ENCODE measurements at regions not wholly inside any gene's neighbourhood (a gene's known extent, or its start where the extent isn't known, plus 50 kb on each side); places are given as distances from the start of the nearest gene placed in this dataset.
"Not testable (repeated sequence)": the region's sequence is repeated elsewhere in the genome, so short reads cannot be mapped to it uniquely, and the experiment has no call there.

DNA sequence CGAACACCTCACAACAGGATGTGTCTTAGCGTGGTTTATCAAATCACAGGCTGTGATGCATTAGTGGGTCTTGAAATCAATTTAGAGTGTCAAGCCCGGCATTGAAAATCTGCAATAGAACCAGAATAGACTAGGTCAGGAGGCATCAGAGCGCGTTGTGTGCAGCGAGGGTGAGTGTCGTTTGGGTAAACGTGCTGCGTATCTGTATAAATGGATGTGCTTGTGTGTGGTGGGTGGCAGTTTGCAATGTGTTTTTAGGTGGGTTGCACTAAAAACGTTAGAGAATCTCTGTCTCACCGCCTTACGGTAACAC is 121.0 kb upstream of the SULF2 start:
- DNase-seq, result no peak

DNA sequence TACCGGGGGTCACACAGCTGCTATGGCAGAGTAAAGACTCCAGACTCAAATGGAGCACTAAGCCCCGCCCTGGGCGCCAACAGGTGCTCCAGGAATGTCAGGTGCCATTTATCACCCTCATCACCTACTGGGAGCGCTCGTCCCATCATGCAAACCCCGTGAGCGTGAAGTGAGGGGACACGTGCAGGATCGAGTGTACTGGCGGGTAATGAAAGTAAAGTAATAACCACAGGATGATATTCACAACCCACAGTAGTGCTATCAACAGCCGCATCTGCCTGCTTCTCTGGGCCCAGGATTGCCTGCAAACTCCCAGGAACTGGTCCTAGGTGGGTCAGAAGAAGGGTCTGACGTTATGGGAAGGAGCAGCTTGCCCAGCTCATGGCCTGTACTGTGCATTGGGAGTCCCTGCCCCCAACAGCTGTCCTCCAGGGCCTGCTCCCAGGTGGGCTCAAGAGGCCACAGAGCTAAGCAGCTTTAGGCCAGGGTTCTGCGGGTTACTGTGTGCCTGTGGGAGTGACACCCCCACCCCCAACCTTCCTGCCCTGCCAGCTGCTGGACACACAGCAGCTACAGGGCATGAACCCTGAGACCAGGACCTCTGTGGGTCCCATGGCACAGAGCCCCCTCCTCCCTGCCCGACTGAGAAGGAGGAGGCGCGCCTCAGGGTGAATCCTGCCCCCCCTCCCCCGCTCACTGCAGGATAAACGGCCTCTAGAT is 120.5 kb upstream of the SULF2 start:
- no peak for DNase-seq

- not testable (repeated sequence) for DNase-seq
Observed at GRCh38 chr20:47903009-47903408, 117.7 kb upstream of the SULF2 start.

DNA sequence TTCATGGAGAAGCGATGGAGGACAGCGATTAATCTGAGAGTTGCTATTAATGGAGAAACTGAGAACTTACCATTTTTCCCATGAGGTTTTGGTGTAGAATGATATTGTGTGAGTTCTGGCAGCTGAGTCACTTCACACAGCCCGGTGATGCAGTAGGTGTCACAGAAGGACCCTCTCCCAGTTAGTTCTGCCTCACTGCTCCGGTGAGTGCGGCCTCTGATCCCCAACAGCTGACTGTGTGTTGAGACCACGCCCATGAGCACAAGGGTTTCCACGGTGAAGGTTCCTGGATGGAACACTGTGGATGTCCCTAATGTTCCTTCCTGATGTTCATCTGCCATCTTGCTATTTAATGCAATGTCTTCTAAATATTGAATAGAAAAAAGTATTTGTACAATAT is 114.0 kb upstream of the SULF2 start:
- DNase-seq, result not testable (repeated sequence)

GRCh38 chr20:47897461-47897860 is 112.2 kb upstream of the SULF2 start:
- no peak for DNase-seq

- not testable (repeated sequence) for DNase-seq
Observed at GRCh38 chr20:47892681-47893080, 107.4 kb upstream of the SULF2 start.

GRCh38 chr20:47890708-47891107 is 105.4 kb upstream of the SULF2 start:
- not testable (repeated sequence) for DNase-seq

GRCh38 chr20:47889751-47890150 is 104.5 kb upstream of the SULF2 start:
- DNase-seq, result not testable (repeated sequence)

- DNase-seq, result no peak
Observed at GRCh38 chr20:47888351-47888750, 103.1 kb upstream of the SULF2 start.

DNA sequence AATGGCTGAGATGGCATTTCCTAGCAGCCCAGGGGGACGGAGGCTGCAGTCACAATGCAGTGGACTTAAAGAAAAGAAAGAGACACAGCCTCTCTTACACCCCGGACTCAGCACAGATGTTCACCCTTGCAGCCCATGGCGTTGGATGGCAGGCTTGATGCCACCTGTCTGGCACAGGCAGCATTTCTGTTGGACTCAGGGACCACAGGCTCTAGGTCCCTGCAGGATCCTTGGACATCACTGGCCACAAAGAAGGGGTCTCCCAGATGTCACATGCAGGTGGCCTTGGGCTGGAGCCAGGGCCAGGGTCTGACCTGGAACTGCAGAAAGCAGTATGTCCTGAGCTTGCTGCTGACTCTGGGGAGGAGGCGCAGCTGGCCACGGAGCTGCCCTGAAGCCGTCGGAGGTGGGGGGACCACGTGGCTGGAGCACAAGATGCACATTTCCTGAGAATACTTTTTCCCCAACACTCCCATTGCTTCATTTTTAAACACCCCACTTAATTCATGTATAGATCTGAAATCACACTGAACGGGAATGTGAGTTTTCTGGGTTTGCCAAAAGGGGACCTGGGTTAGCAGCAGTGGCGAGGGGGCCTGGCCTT is 102.3 kb upstream of the SULF2 start:
- no peak for DNase-seq

- DNase-seq, result no peak
Observed at GRCh38 chr20:47887064-47887463, 101.8 kb upstream of the SULF2 start.

- DNase-seq, result no peak
Observed at GRCh38 chr20:47886454-47887041, 101.3 kb upstream of the SULF2 start.

DNA sequence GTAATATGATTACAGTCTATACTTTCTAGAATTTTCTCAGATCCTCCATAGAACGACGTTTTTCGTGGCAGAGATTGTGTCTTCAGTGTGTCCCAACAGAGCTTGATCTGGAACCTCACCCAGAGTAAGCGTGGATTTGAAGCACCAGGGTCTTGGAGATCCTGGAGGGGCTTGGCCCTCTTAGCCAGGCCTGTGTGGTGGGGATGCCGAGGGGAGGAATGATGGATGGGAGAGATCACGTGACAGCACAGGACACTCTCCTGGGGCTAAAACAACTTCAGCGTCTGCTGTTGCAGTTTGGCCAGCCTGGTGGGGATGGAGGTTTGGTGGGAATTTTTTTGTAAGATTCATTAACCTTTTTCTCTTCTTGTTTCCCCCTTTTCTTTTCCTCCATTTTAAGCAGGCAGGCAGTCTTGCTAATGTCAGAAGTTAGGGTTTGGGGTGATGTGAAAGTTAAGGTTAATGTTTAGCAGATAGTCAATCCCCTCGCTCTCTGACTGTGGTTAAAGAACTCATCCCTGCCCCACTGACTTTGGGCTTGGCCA is 100.7 kb upstream of the SULF2 start:
- no peak for DNase-seq

GRCh38 chr20:47883940-47884339 is 98.7 kb upstream of the SULF2 start:
- not testable (repeated sequence) for DNase-seq

DNA sequence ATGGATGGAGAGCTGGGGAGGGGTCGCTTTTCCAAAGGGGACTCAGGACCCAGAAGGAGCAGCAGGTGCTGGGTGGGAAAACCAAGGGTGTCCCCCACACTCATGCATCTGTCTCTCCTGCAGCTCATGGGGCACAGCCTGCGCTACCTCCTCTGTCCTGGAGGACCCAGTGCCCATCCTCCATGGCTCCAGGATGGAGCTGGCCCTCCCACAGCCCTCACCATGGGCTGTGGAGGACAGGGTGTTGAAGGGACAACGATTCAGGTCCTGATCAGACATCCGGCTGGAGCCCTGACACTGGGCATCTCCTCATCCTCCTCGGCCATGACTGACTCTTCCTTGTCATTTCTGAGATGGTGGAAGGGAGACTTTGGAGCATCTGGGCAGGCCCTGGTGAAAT is 97.9 kb upstream of the SULF2 start:
- DNase-seq, result no peak

DNA sequence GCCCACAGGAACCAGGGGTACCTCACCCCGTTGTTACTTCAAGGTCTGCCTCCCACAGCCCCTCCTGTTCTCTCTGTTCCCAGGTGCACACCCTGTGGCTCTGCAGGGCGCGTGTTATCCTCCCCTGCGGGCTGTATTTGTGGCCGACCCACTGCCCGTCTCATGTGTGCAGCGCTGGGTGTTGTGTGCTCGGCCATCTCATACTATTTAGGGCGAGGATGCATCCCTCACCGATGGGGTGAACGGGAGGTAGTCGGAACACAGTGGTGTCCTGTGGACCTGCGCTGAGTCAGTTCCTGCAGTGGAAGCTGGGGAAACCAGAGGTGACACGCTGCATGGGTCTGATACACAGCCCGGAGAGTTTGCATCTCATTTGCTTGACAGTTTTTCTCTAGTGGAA is 94.5 kb upstream of the SULF2 start:
- no peak for DNase-seq

DNA sequence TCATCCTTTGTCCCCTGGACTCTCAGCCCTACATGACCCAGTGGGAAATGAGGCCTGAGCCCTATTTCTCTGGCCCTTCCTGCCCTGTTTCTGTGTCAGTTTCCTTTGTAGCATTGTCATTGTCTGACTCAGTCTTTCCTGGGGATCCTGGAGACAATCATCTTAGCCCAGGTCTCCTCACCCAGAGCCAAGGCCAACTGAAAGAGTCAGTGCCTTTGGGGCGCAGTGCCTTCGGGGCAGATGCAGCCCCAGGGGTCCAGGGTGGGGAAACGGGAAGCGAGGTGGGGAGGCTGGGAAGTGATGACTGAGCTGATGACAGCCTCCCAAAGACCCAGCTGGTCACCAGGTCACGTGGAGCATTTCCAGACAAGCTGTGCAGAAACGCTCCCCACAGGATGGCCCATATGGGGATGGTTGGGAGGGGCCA is 93.3 kb upstream of the SULF2 start:
- DNase-seq, result no peak

- DNase-seq, result no peak
Observed at GRCh38 chr20:47876311-47877088, 91.2 kb upstream of the SULF2 start.

GRCh38 chr20:47875297-47876025 is 90.2 kb upstream of the SULF2 start:
- DNase-seq, result no peak

- no peak for DNase-seq
Observed at GRCh38 chr20:47872341-47872740, 87.1 kb upstream of the SULF2 start.

DNA sequence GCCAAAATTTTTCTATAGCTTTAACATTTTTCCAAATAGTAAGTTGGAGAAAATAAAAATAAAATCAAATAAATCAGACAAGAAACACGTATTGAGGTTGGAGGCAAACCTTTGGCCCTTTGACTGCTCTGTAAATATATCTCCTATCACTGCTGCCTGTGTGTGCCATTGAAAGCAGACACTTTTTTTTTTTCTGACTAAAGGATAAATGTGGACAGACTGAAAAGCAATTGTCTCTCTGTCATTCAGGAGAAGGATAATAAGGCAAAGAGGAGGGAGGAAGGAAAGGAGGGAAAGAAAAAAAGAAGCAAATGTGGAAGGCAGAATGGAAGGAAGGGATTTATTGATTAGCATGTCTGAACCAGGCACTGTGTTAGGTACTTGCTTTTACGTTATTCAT is 85.2 kb upstream of the SULF2 start:
- DNase-seq, result no peak

DNA sequence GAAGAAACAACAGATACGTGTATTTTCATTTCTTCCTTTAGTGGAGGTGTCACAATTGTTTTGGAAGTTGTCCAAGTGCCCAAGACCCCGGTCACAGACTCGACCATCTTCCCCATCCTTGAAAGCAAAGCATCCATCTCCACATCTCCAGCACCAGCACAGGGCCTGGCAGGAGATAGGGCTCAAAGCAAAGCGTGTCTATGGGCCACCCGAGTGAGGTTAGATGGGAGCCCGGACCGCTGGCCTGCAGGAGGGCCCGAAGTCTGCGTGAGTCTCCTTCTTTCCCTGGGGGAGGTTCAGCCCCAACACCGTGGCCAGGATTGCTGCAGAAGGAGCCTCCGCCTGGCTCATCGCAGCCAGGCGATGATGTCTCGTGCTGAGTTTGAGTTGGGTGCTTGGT is 83.5 kb upstream of the SULF2 start:
- no peak for DNase-seq

DNA sequence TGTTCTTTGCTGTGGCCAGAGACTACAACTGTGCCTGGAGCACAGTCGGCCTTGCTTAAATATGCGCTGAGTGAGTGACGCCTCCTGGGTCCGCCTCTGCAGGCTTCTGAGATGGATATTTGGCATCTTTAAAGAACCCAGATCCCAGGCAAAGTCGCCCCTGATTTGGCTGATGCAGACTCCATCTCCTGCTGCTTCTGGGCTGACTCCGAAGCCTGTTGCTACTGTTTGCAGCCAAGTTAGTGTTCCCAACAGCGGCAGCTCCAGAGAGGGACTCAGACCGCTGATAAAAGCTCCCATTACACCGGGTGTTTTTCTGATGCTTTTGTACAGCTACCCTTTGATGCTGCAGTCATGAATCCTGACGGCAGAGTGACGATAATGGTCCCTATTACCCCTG is 83.0 kb upstream of the SULF2 start:
- DNase-seq, result no peak

Measured in AML-193 (cell line).